ENCODE measurements at regions not wholly inside any gene's neighbourhood (a gene's known extent, or its start where the extent isn't known, plus 50 kb on each side); places are given as distances from the start of the nearest gene placed in this dataset.

GRCh38 chr7:130950741-130951140, 216.7 kb upstream of the KLF14 start:
- BruUV-seq (replicated peaks): no TSS peak
- CTCF ChIA-PET: interaction anchor here (1.5 kb wide), 1 partner anchor 90 kb away, joined by 3 read pairs; no protein-coding TSS in a partner anchor

More at GRCh38 chr7:130950741-130951140, 216.7 kb upstream of the KLF14 start:
- H3K9me3 ChIP-seq (replicated peaks; ENCODE audit: control insufficient read depth, insufficient read depth, low read length): no peaks in the 10 kb centered on the region
- no peak overlapping the region for H3K9ac ChIP-seq (replicated peaks; ENCODE audit: extremely low read depth, insufficient read depth, low read length)
- no peak for FAIRE-seq
- H3K79me2 ChIP-seq (ENCODE audit: control insufficient read depth, insufficient read depth, low read length): no peaks in the 10 kb centered on the region
- no peaks in the 10 kb centered on the region for H4K20me1 ChIP-seq (replicated peaks; ENCODE audit: control insufficient read depth, extremely low read depth, insufficient read depth, low read length)
- no peak for DNase-seq (ENCODE audit: low read depth, low spot score)
- H3K4me1 ChIP-seq (ENCODE audit: control insufficient read depth, extremely low read depth, insufficient read depth, low read length): no peaks in the 10 kb centered on the region
- TF ChIP-seq GATA2 (IDR thresholded peaks at IDR 0.05; ENCODE audit: insufficient read depth, insufficient read length, low read depth, low read length) (no peak), CTCF (IDR thresholded peaks at IDR 0.05; ENCODE audit: extremely low read depth in 1 of 2, insufficient read depth in 1 of 2, low read depth in 1 of 2, low read length in 2 of 2) (no peak), JUN (IDR thresholded peaks at IDR 0.05; ENCODE audit: borderline replicate concordance, insufficient read depth, insufficient read length, low read depth) (no peak), POLR2A (IDR thresholded peaks at IDR 0.05; ENCODE audit: low read depth, low read length) (no peak), MAX (IDR thresholded peaks at IDR 0.05; ENCODE audit: insufficient read depth, insufficient read length) (no peak), FOS (IDR thresholded peaks at IDR 0.05; ENCODE audit: borderline replicate concordance, insufficient read depth, low read length) (no peak), EZH2 (IDR thresholded peaks at IDR 0.05; ENCODE audit: borderline replicate concordance, low read depth, low read length, severe bottlenecking) (no peak), POLR2AphosphoS5 (IDR thresholded peaks at IDR 0.05; ENCODE audit: insufficient read depth, low read depth, low read length) (no peak), MYC (IDR thresholded peaks at IDR 0.05; ENCODE audit: low read depth, low read length) (no peak)
- H2AFZ ChIP-seq (ENCODE audit: low read depth, low read length): no peak overlapping the region
- dilution Hi-C loops (cut with MboI; ENCODE audit: extremely low pct_ligation_motif_present, low sequenced_read_pairs): no loop called here
- no peak overlapping the region for H3K4me2 ChIP-seq (ENCODE audit: insufficient read depth, low read length)
- H3K27ac ChIP-seq (ENCODE audit: insufficient read depth, low read depth, low read length): no peak overlapping the region
- POLR2A ChIA-PET: no interaction called here
- H3K9me1 ChIP-seq (replicated peaks; ENCODE audit: control insufficient read depth, extremely low read depth, insufficient read depth, low read length): no peaks in the 10 kb centered on the region
- no peaks in the 10 kb centered on the region for H3K27me3 ChIP-seq (ENCODE audit: control insufficient read depth in 2 of 2, insufficient read depth in 2 of 2, low read length in 2 of 2)
- H3K36me3 ChIP-seq (ENCODE audit: control insufficient read depth in 2 of 2, extremely low read depth in 1 of 2, insufficient read depth in 2 of 2, low read length in 2 of 2): peaks cover 0 to 2% of the 10 kb centered on the region in 2 experiments
- intact Hi-C loops (cut with micrococcal nuclease): no loop called here
- no peak overlapping the region for H3K4me3 ChIP-seq (replicated peaks in 1 of 3; ENCODE audit: insufficient read depth in 1 of 3, low read depth in 1 of 3, low read length in 3 of 3)
